Right cardiac atrium (tissue), 5 donors: ENCODE measurements at regions not wholly inside any gene's neighbourhood (a gene's known extent, or its start where the extent isn't known, plus 50 kb on each side); places are given as distances from the start of the nearest gene placed in this dataset.
"Not testable (repeated sequence)": the region's sequence is repeated elsewhere in the genome, so short reads cannot be mapped to it uniquely, and the experiment has no call there.

Source experiments
- ATAC-seq, 2 donors: fragments of 200-7000 bp; cut with Tn5 transposase; one replicate each; pipeline versions ENCODE4 v1.8.0 to v1.9.1; 2020; ENCODE audit warnings: moderate library complexity in 2 of 2, mild to moderate bottlenecking in 1 of 2
- DNase-seq, 3 donors: peaks; one replicate each; pipeline ENCODE4 v3.0.0-alpha.2; 2020
- H3K27ac ChIP-seq: one replicate; pipeline ENCODE4 v1.5.1; 2013; ENCODE audit warnings: mild to moderate bottlenecking, low read length, control low read depth, moderate library complexity
- H3K27me3 ChIP-seq: one replicate; pipeline ENCODE4 v1.6.1; 2013; ENCODE audit not compliant: control insufficient read depth, insufficient read depth
- H3K4me1 ChIP-seq: one replicate; pipeline ENCODE4 v1.6.1; 2013; ENCODE audit warnings: low read length; ENCODE audit not compliant: control insufficient read depth, insufficient read depth
- H3K4me3 ChIP-seq: one replicate; pipeline ENCODE4 v1.5.1; 2013; ENCODE audit warnings: low read length, control low read depth
- H3K9me3 ChIP-seq: one replicate; pipeline ENCODE4 v1.6.1; 2013; ENCODE audit warnings: low read length; ENCODE audit not compliant: control insufficient read depth
- WGBS: extraction: QIAGEN DNeasy Blood & Tissue Kit; methylation state at CpG from one replicate; pipeline ENCODE4 v1.1.7; 2013; 5-methylcytosine and 5-hydroxymethylcytosine counted together
- intact Hi-C, 4 donors: fragments of 100-400 bp; cut with DNase I; formaldehyde crosslinking; loops; one replicate each; pipeline versions ENCODE4 v1.11.0 to v1.14.0; 2022 to 2023
- donor health status: healthy with polysubstance abuse.
- donor health status: DM: no; HTN: yes; CAD: no.
- donor health status: DM: no; HTN: no; CAD: no.
- donor health status: DM: no; HTN: yes; CAD: no; lungs with severe emphysema.
- donor health status: DM: yes; HTN: yes; CAD: no.

GRCh38 chr12:67082221-67082620 is 186.9 kb upstream of the CAND1 start:
- 77% methylated on average over 1 of the region's 1 CpG for WGBS
- DNase-seq (no peak), ATAC-seq (no peak)
- Histone ChIP-seq H3K4me1 (no peaks in the 10 kb centered on the region), H3K9me3 (no peaks in the 10 kb centered on the region), H3K4me3 (no peak overlapping the region), H3K27me3 (no peaks in the 10 kb centered on the region), H3K27ac (no peak overlapping the region)
- intact Hi-C loops = no loop called here

- H3K27ac ChIP-seq = no peak overlapping the region
- intact Hi-C loops = no loop called here
- no peaks in the 10 kb centered on the region for H3K4me1 ChIP-seq
- ATAC-seq (no peak), DNase-seq (no peak)
- no peaks in the 10 kb centered on the region for H3K9me3 ChIP-seq
- H3K4me3 ChIP-seq = no peak overlapping the region
- no peaks in the 10 kb centered on the region for H3K27me3 ChIP-seq
- 69% methylated on average over 2 of the region's 2 CpGs for WGBS
Observed at GRCh38 chr12:67085699-67086098, 183.5 kb upstream of the CAND1 start.

- WGBS = 69% methylated on average over 2 of the region's 2 CpGs
- H3K27me3 ChIP-seq = no peaks in the 10 kb centered on the region
- no peaks in the 10 kb centered on the region for H3K4me1 ChIP-seq
- ATAC-seq (no peak), DNase-seq (no peak)
- intact Hi-C loops = no loop called here
- no peak overlapping the region for H3K4me3 ChIP-seq
- no peak overlapping the region for H3K27ac ChIP-seq
- no peaks in the 10 kb centered on the region for H3K9me3 ChIP-seq
Observed at GRCh38 chr12:67086116-67086515, 183.0 kb upstream of the CAND1 start.

GRCh38 chr12:67088401-67089118 is 180.6 kb upstream of the CAND1 start:
- no peak for DNase-seq
- WGBS = 72% methylated on average over 3 of the region's 3 CpGs
- Histone ChIP-seq H3K27ac (no peak overlapping the region), H3K4me1 (no peaks in the 10 kb centered on the region), H3K9me3 (no peaks in the 10 kb centered on the region), H3K27me3 (no peaks in the 10 kb centered on the region), H3K4me3 (no peak overlapping the region)
- no peak for ATAC-seq
- intact Hi-C loops = no loop called here

- no peaks in the 10 kb centered on the region for H3K4me1 ChIP-seq
- no peak for DNase-seq
- WGBS = 72% methylated on average over 3 of the region's 3 CpGs
- H3K4me3 ChIP-seq = no peak overlapping the region
- peak; percentile 42 to 73 for ATAC-seq
- intact Hi-C loops = no loop called here
- H3K9me3 ChIP-seq = no peaks in the 10 kb centered on the region
- no peak overlapping the region for H3K27ac ChIP-seq
- H3K27me3 ChIP-seq = no peaks in the 10 kb centered on the region
Observed at GRCh38 chr12:67091204-67091603, 178.0 kb upstream of the CAND1 start.

- H3K4me3 ChIP-seq = no peak overlapping the region
- H3K27ac ChIP-seq = no peak overlapping the region
- 86% methylated on average over 1 of the region's 1 CpG for WGBS
- intact Hi-C loops = no loop called here
- DNase-seq = no peak
- ATAC-seq = no peak
- no peaks in the 10 kb centered on the region for H3K4me1 ChIP-seq
- no peaks in the 10 kb centered on the region for H3K27me3 ChIP-seq
- no peaks in the 10 kb centered on the region for H3K9me3 ChIP-seq
Observed at GRCh38 chr12:67091678-67092077, 177.5 kb upstream of the CAND1 start.

GRCh38 chr12:67092934-67093333 is 176.2 kb upstream of the CAND1 start:
- DNase-seq, ATAC-seq, H3K27me3 ChIP-seq, H3K27ac ChIP-seq, H3K4me3 ChIP-seq, H3K4me1 ChIP-seq, intact Hi-C loops, H3K9me3 ChIP-seq: not testable (repeated sequence)
- 74% methylated on average over 2 of the region's 2 CpGs for WGBS

- Histone ChIP-seq H3K4me1 (no peaks in the 10 kb centered on the region), H3K27ac (peak overlapping the region; percentile 27), H3K4me3 (no peak overlapping the region), H3K9me3 (no peaks in the 10 kb centered on the region), H3K27me3 (no peaks in the 10 kb centered on the region)
- 54% methylated on average over 2 of the region's 2 CpGs for WGBS
- intact Hi-C loops = no loop called here
- peak; percentile 62 to 79 for ATAC-seq
- no peak for DNase-seq
Observed at GRCh38 chr12:67096533-67097318, 172.4 kb upstream of the CAND1 start.

GRCh38 chr12:67099858-67100257 is 169.3 kb upstream of the CAND1 start:
- H3K4me3 ChIP-seq = no peak overlapping the region
- H3K27ac ChIP-seq = peak overlapping the region; percentile 72
- DNase-seq (peak in 1 of 3 donors; percentile 40), ATAC-seq (peak; percentile 52 to 89)
- no peaks in the 10 kb centered on the region for H3K27me3 ChIP-seq
- intact Hi-C loops = no loop called here
- H3K9me3 ChIP-seq = no peaks in the 10 kb centered on the region
- 36% methylated on average over 3 of the region's 3 CpGs for WGBS
- H3K4me1 ChIP-seq = no peaks in the 10 kb centered on the region

GRCh38 chr12:67103521-67103920 is 165.6 kb upstream of the CAND1 start:
- Histone ChIP-seq H3K9me3 (no peaks in the 10 kb centered on the region), H3K27ac (no peak overlapping the region), H3K27me3 (no peaks in the 10 kb centered on the region), H3K4me3 (no peak overlapping the region), H3K4me1 (no peaks in the 10 kb centered on the region)
- DNase-seq (no peak), ATAC-seq (no peak)
- 89% methylated on average over 1 of the region's 1 CpG for WGBS
- intact Hi-C loops = no loop called here

GRCh38 chr12:67107235-67107634 is 161.9 kb upstream of the CAND1 start:
- DNase-seq (no peak), ATAC-seq (no peak)
- H3K9me3 ChIP-seq = no peaks in the 10 kb centered on the region
- H3K27me3 ChIP-seq = no peaks in the 10 kb centered on the region
- intact Hi-C loops = no loop called here
- WGBS = 67% methylated on average over 1 of the region's 1 CpG
- no peak overlapping the region for H3K4me3 ChIP-seq
- H3K4me1 ChIP-seq = no peaks in the 10 kb centered on the region
- no peak overlapping the region for H3K27ac ChIP-seq
